ENCODE measurements at regions not wholly inside any gene's neighbourhood (a gene's known extent, or its start where the extent isn't known, plus 50 kb on each side); places are given as distances from the start of the nearest gene placed in this dataset.
"Not testable (repeated sequence)": the region's sequence is repeated elsewhere in the genome, so short reads cannot be mapped to it uniquely, and the experiment has no call there.

GRCh38 chr21:14027235-14027869, 183.4 kb downstream of the LIPI start (continued):
- peak; percentile 94 for TF ChIP-seq GABPB1 (CRISPR knock-in tag; IDR thresholded peaks at IDR 0.05)
- TF ChIP-seq ZFY (CRISPR knock-in tag; IDR thresholded peaks at IDR 0.05): peak; percentile 45; the same call in 1 of the 2 replicates
- peak; percentile 85 for TF ChIP-seq GATAD1 (CRISPR knock-in tag; IDR thresholded peaks at IDR 0.05)
- TF ChIP-seq SIN3A (IDR thresholded peaks at IDR 0.05; ENCODE audit: borderline replicate concordance, low read depth, low read length): peak; percentile 59; the same call in 1 of the 2 replicates
- TF ChIP-seq CREB1 (IDR thresholded peaks at IDR 0.05): peak; percentile 50
- not testable (repeated sequence) for TF ChIP-seq CREB1 (CRISPR knock-in tag; IDR thresholded peaks at IDR 0.05); SP1 (IDR thresholded peaks at IDR 0.05)
- 0 out of 2 replicates have a peak, but pooled peaks have one; percentile 27 for TF ChIP-seq SP1 (CRISPR knock-in tag; IDR thresholded peaks at IDR 0.05)
- TF ChIP-seq KMT2B (CRISPR knock-in tag; IDR thresholded peaks at IDR 0.05): 0 out of 2 replicates have a peak, but pooled peaks have one; percentile 30
- peak; percentile 26; the same call in 1 of the 2 replicates for TF ChIP-seq HOXA3 (CRISPR knock-in tag; IDR thresholded peaks at IDR 0.05)
- TF ChIP-seq POLR2A (IDR thresholded peaks at IDR 0.05; ENCODE audit: insufficient read depth in 1 of 2, low read depth in 2 of 2, low read length in 2 of 2): peak in 1 of 2 experiments; percentile 31; a peak in 2 of 4 replicates
- TF ChIP-seq, protein P1, sequence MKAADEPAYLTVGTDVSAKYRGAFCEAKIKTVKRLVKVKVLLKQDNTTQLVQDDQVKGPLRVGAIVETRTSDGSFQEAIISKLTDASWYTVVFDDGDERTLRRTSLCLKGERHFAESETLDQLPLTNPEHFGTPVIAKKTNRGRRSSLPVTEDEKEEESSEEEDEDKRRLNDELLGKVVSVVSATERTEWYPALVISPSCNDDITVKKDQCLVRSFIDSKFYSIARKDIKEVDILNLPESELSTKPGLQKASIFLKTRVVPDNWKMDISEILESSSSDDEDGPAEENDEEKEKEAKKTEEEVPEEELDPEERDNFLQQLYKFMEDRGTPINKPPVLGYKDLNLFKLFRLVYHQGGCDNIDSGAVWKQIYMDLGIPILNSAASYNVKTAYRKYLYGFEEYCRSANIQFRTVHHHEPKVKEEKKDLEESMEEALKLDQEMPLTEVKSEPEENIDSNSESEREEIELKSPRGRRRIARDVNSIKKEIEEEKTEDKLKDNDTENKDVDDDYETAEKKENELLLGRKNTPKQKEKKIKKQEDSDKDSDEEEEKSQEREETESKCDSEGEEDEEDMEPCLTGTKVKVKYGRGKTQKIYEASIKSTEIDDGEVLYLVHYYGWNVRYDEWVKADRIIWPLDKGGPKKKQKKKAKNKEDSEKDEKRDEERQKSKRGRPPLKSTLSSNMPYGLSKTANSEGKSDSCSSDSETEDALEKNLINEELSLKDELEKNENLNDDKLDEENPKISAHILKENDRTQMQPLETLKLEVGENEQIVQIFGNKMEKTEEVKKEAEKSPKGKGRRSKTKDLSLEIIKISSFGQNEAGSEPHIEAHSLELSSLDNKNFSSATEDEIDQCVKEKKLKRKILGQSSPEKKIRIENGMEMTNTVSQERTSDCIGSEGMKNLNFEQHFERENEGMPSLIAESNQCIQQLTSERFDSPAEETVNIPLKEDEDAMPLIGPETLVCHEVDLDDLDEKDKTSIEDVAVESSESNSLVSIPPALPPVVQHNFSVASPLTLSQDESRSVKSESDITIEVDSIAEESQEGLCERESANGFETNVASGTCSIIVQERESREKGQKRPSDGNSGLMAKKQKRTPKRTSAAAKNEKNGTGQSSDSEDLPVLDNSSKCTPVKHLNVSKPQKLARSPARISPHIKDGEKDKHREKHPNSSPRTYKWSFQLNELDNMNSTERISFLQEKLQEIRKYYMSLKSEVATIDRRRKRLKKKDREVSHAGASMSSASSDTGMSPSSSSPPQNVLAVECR (CRISPR knock-in tag; IDR thresholded peaks at IDR 0.05; ENCODE audit: borderline replicate concordance): peak; percentile 60; the same call in 1 of the 2 replicates
- peak; percentile 43; the same call in 1 of the 2 replicates for TF ChIP-seq POLR2AphosphoS5 (IDR thresholded peaks at IDR 0.05; ENCODE audit: low read depth, low read length)

- ATAC-seq; H3K9ac ChIP-seq (ENCODE audit: insufficient read depth, low read depth, low read length); H3K27me3 ChIP-seq (ENCODE audit: control insufficient read depth in 1 of 2, insufficient read depth in 2 of 2, low read length in 2 of 2); H2AFZ ChIP-seq (ENCODE audit: low read length); H3K9me3 ChIP-seq (ENCODE audit: low read length); POLR2A ChIA-PET; in situ Hi-C loops (cut with HindIII; ENCODE audit: extremely low pct_ligation_motif_present, low pct_unique_long_range_greater_than_20kb); DNase-seq (ENCODE audit: low spot score); H3K27ac ChIP-seq (ENCODE audit: extremely low read length, insufficient read depth, low read length); CTCF ChIA-PET (ENCODE audit: low intra/inter-chr PET ratio, low total read pairs); H3K4me2 ChIP-seq (ENCODE audit: low read depth, low read length); intact Hi-C loops (cut with micrococcal nuclease; ENCODE audit: unreplicated experiment); BruUV-seq (replicated peaks); H3K36me3 ChIP-seq (replicated peaks in 1 of 2; ENCODE audit: control insufficient read depth in 1 of 2, insufficient read depth in 2 of 2, low read length in 2 of 2); H3K79me2 ChIP-seq (ENCODE audit: insufficient read depth, low read length); H3K4me3 ChIP-seq (replicated peaks in 1 of 3; ENCODE audit: insufficient read depth in 1 of 3, low read depth in 2 of 3, low read length in 3 of 3); FAIRE-seq; H4K20me1 ChIP-seq (ENCODE audit: insufficient read depth, low read length); H3K4me1 ChIP-seq (ENCODE audit: insufficient read depth, low read length): not testable (repeated sequence)
- 0% methylated on average over 2 of the region's 2 CpGs for WGBS (ENCODE audit: low lambda C conversion rate)
Observed at GRCh38 chr21:14020108-14020507, 190.6 kb downstream of the LIPI start.

GRCh38 chr21:14015841-14016240, 194.9 kb downstream of the LIPI start:
- ATAC-seq; intact Hi-C loops (cut with micrococcal nuclease; ENCODE audit: unreplicated experiment); H3K4me2 ChIP-seq (ENCODE audit: low read depth, low read length); H4K20me1 ChIP-seq (ENCODE audit: insufficient read depth, low read length); H3K79me2 ChIP-seq (ENCODE audit: insufficient read depth, low read length); H3K27ac ChIP-seq (ENCODE audit: extremely low read length, insufficient read depth, low read length); H3K9ac ChIP-seq (ENCODE audit: insufficient read depth, low read depth, low read length); CTCF ChIA-PET (ENCODE audit: low intra/inter-chr PET ratio, low total read pairs); POLR2A ChIA-PET; H3K9me3 ChIP-seq (ENCODE audit: low read length); H3K4me3 ChIP-seq (replicated peaks in 1 of 3; ENCODE audit: insufficient read depth in 1 of 3, low read depth in 2 of 3, low read length in 3 of 3); H3K36me3 ChIP-seq (replicated peaks in 1 of 2; ENCODE audit: control insufficient read depth in 1 of 2, insufficient read depth in 2 of 2, low read length in 2 of 2); BruUV-seq (replicated peaks); in situ Hi-C loops (cut with HindIII; ENCODE audit: extremely low pct_ligation_motif_present, low pct_unique_long_range_greater_than_20kb); DNase-seq (ENCODE audit: low spot score); FAIRE-seq; H3K27me3 ChIP-seq (ENCODE audit: control insufficient read depth in 1 of 2, insufficient read depth in 2 of 2, low read length in 2 of 2); H3K4me1 ChIP-seq (ENCODE audit: insufficient read depth, low read length); H2AFZ ChIP-seq (ENCODE audit: low read length): not testable (repeated sequence)
- 28% methylated on average over 3 of the region's 7 CpGs for WGBS (ENCODE audit: low lambda C conversion rate)
